ENCODE measurements at regions not wholly inside any gene's neighbourhood (a gene's known extent, or its start where the extent isn't known, plus 50 kb on each side); places are given as distances from the start of the nearest gene placed in this dataset.

DNA sequence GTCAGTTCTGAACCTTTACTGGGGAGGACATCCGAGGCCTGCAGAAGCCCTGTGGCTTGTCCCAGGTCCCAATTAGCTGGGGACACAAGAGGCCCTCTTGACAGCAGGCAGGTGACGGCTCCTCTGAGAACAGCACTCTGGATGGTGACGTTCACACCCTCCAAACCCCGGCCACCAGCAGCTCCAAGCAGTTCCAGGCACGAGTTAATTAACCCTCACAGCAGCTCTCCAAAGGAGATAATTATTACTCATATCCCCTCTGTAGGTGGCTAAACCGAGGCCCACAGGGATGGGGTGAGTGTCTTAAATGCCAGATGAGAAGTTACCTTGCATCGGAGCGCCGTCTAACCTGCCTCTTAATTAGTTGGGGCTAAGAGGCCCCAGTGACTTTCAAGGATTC lies 168.9 kb upstream of the CIBAR2 start:
- TF ChIP-seq CTCF (IDR thresholded peaks at IDR 0.05) (no peak), POLR2A (IDR thresholded peaks at IDR 0.05) (no peak), POLR2AphosphoS5 (IDR thresholded peaks at IDR 0.05; ENCODE audit: insufficient read depth in 1 of 2, low read depth in 1 of 2) (no peak)

Measured in vagina (tissue), 2 donors.